Muscle of leg (tissue), 3 donors: ENCODE measurements at regions not wholly inside any gene's neighbourhood (a gene's known extent, or its start where the extent isn't known, plus 50 kb on each side); places are given as distances from the start of the nearest gene placed in this dataset.

Source experiments
- DNase-seq: peaks from one replicate; pipeline ENCODE4 v3.0.0; 2013
- H3K27ac ChIP-seq: one replicate; pipeline ENCODE4 v1.5.1; 2013; ENCODE audit warnings: mild to moderate bottlenecking, low read length, control low read depth
- H3K27me3 ChIP-seq: one replicate; pipeline ENCODE4 v1.6.1; 2013; ENCODE audit warnings: low read length; ENCODE audit not compliant: control insufficient read depth, insufficient read depth
- H3K36me3 ChIP-seq: one replicate; pipeline ENCODE4 v1.6.1; 2013; ENCODE audit warnings: low read length; ENCODE audit not compliant: control insufficient read depth, insufficient read depth
- H3K4me1 ChIP-seq: one replicate; pipeline ENCODE4 v1.6.1; 2013; ENCODE audit warnings: low read length; ENCODE audit not compliant: control insufficient read depth, insufficient read depth
- H3K4me3 ChIP-seq: one replicate; pipeline ENCODE4 v1.5.1; 2013; ENCODE audit warnings: low read length, control low read depth
- H3K9me3 ChIP-seq: replicated peaks from 2 replicates; pipeline ENCODE4 v1.6.1; 2013; ENCODE audit warnings: low read depth, low read length; ENCODE audit not compliant: control insufficient read depth
- WGBS: methylation state at CpG from one replicate; pipeline ENCODE4 v1.1.5; 2013; ENCODE audit warnings: missing lambda C conversion rate; ENCODE audit not compliant: insufficient coverage; 5-methylcytosine and 5-hydroxymethylcytosine counted together

- no peak for DNase-seq
- H3K27ac ChIP-seq: no peak overlapping the region
- H3K27me3 ChIP-seq: no peaks in the 10 kb centered on the region
- H3K36me3 ChIP-seq: no peaks in the 10 kb centered on the region
- 58% methylated on average over 13 of the region's 16 CpGs for WGBS
- H3K4me1 ChIP-seq: no peaks in the 10 kb centered on the region
- no peaks in the 10 kb centered on the region for H3K9me3 ChIP-seq
- H3K4me3 ChIP-seq: no peak overlapping the region
Observed at GRCh38 chr7:32266932-32267475, 196.8 kb upstream of the PDE1C start.

GRCh38 chr7:32264702-32265284 lies 194.6 kb upstream of the PDE1C start:
- no peaks in the 10 kb centered on the region for H3K9me3 ChIP-seq
- DNase-seq: peak; percentile 44
- no peaks in the 10 kb centered on the region for H3K27me3 ChIP-seq
- H3K36me3 ChIP-seq: no peaks in the 10 kb centered on the region
- WGBS: 53% methylated on average over 2 of the region's 2 CpGs
- H3K4me1 ChIP-seq: no peaks in the 10 kb centered on the region
- H3K27ac ChIP-seq: no peak overlapping the region
- H3K4me3 ChIP-seq: no peak overlapping the region

GRCh38 chr7:32263611-32264010 lies 193.4 kb upstream of the PDE1C start:
- Histone ChIP-seq H3K9me3 (no peaks in the 10 kb centered on the region), H3K36me3 (no peaks in the 10 kb centered on the region), H3K27ac (no peak overlapping the region), H3K4me1 (no peaks in the 10 kb centered on the region), H3K4me3 (no peak overlapping the region), H3K27me3 (no peaks in the 10 kb centered on the region)
- no peak for DNase-seq

- no peaks in the 10 kb centered on the region for H3K27me3 ChIP-seq
- 63% methylated on average over 2 of the region's 4 CpGs for WGBS
- H3K9me3 ChIP-seq: no peaks in the 10 kb centered on the region
- H3K27ac ChIP-seq: no peak overlapping the region
- no peaks in the 10 kb centered on the region for H3K4me1 ChIP-seq
- no peaks in the 10 kb centered on the region for H3K36me3 ChIP-seq
- no peak overlapping the region for H3K4me3 ChIP-seq
- DNase-seq: no peak
Observed at GRCh38 chr7:32262315-32262714, 192.1 kb upstream of the PDE1C start.

- Histone ChIP-seq H3K27ac (no peak overlapping the region), H3K9me3 (no peaks in the 10 kb centered on the region), H3K27me3 (no peaks in the 10 kb centered on the region), H3K36me3 (no peaks in the 10 kb centered on the region), H3K4me3 (no peak overlapping the region), H3K4me1 (peaks cover 20% of the 10 kb centered on the region)
- WGBS: 74% methylated on average over 9 of the region's 12 CpGs
- DNase-seq: no peak
Observed at GRCh38 chr7:32259931-32260596, 189.9 kb upstream of the PDE1C start.

GRCh38 chr7:32258265-32258664 lies 188.1 kb upstream of the PDE1C start:
- no peaks in the 10 kb centered on the region for H3K36me3 ChIP-seq
- H3K27me3 ChIP-seq: no peaks in the 10 kb centered on the region
- peaks cover 27% of the 10 kb centered on the region for H3K4me1 ChIP-seq
- DNase-seq: no peak
- no peak overlapping the region for H3K27ac ChIP-seq
- no CpG with 5 or more reads among the region's 4 CpGs for WGBS
- H3K4me3 ChIP-seq: no peak overlapping the region
- no peaks in the 10 kb centered on the region for H3K9me3 ChIP-seq

GRCh38 chr7:32257621-32258020 lies 187.4 kb upstream of the PDE1C start:
- Histone ChIP-seq H3K4me1 (peaks cover 27% of the 10 kb centered on the region), H3K27me3 (no peaks in the 10 kb centered on the region), H3K9me3 (no peaks in the 10 kb centered on the region), H3K4me3 (no peak overlapping the region), H3K27ac (no peak overlapping the region), H3K36me3 (no peaks in the 10 kb centered on the region)
- DNase-seq: no peak
- no CpG with 5 or more reads among the region's 1 CpG for WGBS

- Histone ChIP-seq H3K27ac (no peak overlapping the region), H3K4me3 (no peak overlapping the region), H3K36me3 (no peaks in the 10 kb centered on the region), H3K27me3 (no peaks in the 10 kb centered on the region), H3K4me1 (peaks cover 27% of the 10 kb centered on the region), H3K9me3 (no peaks in the 10 kb centered on the region)
- WGBS: 66% methylated on average over 2 of the region's 2 CpGs
- peak; percentile 32 for DNase-seq
Observed at GRCh38 chr7:32256811-32257210, 186.6 kb upstream of the PDE1C start.

GRCh38 chr7:32256376-32256775 lies 186.2 kb upstream of the PDE1C start:
- no peaks in the 10 kb centered on the region for H3K36me3 ChIP-seq
- no peak overlapping the region for H3K4me3 ChIP-seq
- DNase-seq: no peak
- no peaks in the 10 kb centered on the region for H3K9me3 ChIP-seq
- WGBS: 85% methylated on average over 2 of the region's 2 CpGs
- peaks cover 27% of the 10 kb centered on the region for H3K4me1 ChIP-seq
- H3K27me3 ChIP-seq: no peaks in the 10 kb centered on the region
- no peak overlapping the region for H3K27ac ChIP-seq

- H3K4me3 ChIP-seq: no peak overlapping the region
- H3K9me3 ChIP-seq: no peaks in the 10 kb centered on the region
- no peaks in the 10 kb centered on the region for H3K27me3 ChIP-seq
- peaks cover 27% of the 10 kb centered on the region for H3K4me1 ChIP-seq
- DNase-seq: no peak
- no peaks in the 10 kb centered on the region for H3K36me3 ChIP-seq
- no peak overlapping the region for H3K27ac ChIP-seq
- 75% methylated on average over 4 of the region's 6 CpGs for whole genome bisulfite sequencing
Observed at GRCh38 chr7:32255036-32255435, 184.8 kb upstream of the PDE1C start.
